ENCODE measurements at regions not wholly inside any gene's neighbourhood (a gene's known extent, or its start where the extent isn't known, plus 50 kb on each side); places are given as distances from the start of the nearest gene placed in this dataset.

GRCh38 chr17:51351890-51352289 is 91.5 kb downstream of the UTP18 start:
- TF ChIP-seq FOXP2 (optimal IDR thresholded peaks at IDR 0.05; ENCODE audit: control extremely low read depth, extremely low read length, insufficient read depth) = no peak
- TF ChIP-seq EZH2 (IDR thresholded peaks at IDR 0.05) = no peak
- no peak for TF ChIP-seq POLR2AphosphoS5 (IDR thresholded peaks at IDR 0.05; ENCODE audit: borderline replicate concordance, low read depth, low read length)
